ENCODE measurements at regions not wholly inside any gene's neighbourhood (a gene's known extent, or its start where the extent isn't known, plus 50 kb on each side); places are given as distances from the start of the nearest gene placed in this dataset.

DNA sequence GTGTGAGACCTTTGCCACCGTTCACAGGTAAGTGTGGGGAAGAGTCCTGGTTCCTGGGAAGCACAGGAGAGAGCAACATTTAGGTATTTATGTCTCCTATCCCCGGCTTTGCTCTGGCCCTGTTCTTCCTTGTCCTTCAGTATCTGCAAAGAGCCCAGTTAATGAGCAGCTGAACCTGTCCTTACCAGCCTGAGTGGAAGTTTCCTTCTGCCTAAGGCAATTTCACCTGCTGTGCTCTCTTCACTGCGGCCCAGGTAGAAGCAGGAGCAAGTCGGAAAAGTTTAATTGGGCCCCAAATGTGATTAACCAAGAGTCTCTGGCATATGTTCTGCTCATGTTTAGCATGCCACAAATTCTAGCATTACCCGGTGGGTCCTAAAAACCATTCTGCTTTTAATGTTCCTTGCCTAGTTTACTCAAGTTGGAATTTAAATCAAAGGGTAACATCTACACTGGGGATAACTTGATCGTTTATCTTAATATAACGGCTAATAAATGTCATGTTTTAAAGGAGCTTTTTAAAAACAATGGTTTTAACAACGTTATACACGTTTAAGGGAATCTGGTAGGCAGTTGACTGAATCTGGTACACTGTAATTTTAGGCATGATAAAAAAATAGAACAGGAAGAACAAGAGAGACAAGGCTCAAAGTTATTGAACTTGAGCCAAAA is 817.1 kb downstream of the TYW1 start:
- Histone ChIP-seq H3K4me1 (no peaks in the 10 kb centered on the region), H3K36me3 (no peaks in the 10 kb centered on the region), H3K9me3 (peaks cover 0 to 5% of the 10 kb centered on the region in 2 donors), H3K27me3 (no peaks in the 10 kb centered on the region), H3K4me3 (no peak overlapping the region), H3K27ac (no peak overlapping the region)
- TF ChIP-seq, protein P1, sequence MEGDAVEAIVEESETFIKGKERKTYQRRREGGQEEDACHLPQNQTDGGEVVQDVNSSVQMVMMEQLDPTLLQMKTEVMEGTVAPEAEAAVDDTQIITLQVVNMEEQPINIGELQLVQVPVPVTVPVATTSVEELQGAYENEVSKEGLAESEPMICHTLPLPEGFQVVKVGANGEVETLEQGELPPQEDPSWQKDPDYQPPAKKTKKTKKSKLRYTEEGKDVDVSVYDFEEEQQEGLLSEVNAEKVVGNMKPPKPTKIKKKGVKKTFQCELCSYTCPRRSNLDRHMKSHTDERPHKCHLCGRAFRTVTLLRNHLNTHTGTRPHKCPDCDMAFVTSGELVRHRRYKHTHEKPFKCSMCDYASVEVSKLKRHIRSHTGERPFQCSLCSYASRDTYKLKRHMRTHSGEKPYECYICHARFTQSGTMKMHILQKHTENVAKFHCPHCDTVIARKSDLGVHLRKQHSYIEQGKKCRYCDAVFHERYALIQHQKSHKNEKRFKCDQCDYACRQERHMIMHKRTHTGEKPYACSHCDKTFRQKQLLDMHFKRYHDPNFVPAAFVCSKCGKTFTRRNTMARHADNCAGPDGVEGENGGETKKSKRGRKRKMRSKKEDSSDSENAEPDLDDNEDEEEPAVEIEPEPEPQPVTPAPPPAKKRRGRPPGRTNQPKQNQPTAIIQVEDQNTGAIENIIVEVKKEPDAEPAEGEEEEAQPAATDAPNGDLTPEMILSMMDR (IDR thresholded peaks at IDR 0.05): no peak
- DNase-seq (ENCODE audit: low spot score in 2 of 2): no peak
- intact Hi-C loops (cut with DNase I): no loop called here

DNA sequence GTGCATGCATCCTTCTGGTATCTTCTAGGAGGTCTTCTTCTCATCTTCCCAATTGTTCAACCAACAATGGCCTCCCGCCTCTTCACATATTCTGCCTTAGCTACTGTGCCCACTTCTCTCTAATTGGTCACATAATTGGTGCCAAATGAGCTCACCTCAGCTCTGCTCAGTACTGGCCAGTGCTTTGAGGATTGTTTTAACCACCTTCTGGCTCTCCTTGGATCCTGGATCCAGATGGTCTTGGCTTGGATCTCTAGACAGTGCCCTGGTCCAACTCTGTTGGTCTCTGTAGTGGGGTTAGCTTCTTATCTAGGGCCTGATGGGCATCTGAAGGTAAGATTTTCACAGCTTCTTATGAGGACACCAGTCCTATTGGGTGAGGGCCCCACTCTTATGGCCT is 820.8 kb downstream of the TYW1 start:
- no peak overlapping the region for H3K4me3 ChIP-seq
- intact Hi-C loops (cut with DNase I): no loop called here
- DNase-seq (ENCODE audit: low spot score in 2 of 2): no peak
- peaks cover 0 to 5% of the 10 kb centered on the region in 2 donors for H3K9me3 ChIP-seq
- no peaks in the 10 kb centered on the region for H3K4me1 ChIP-seq
- no peaks in the 10 kb centered on the region for H3K36me3 ChIP-seq
- TF ChIP-seq, protein P1 (IDR thresholded peaks at IDR 0.05): no peak
- no peaks in the 10 kb centered on the region for H3K27me3 ChIP-seq
- no peak overlapping the region for H3K27ac ChIP-seq

DNA sequence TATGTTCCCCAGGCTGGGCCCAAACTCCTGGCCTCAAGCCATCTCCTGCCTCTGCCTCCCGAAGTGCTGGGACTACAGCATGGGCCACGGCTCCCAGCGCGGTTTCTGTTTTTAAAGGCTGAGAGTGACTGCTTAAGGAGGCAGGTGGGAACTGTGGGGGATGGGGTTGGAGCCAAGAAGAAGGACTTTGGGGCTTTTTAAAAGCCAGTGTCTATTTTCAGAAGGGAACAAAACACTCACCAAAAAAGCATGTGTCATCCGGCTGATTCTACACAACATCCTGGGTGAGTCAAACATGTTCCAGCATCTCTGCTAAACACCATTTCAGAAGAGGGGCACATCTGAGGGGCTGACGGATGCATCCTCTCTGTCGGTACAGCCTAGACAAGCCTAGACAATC is 824.5 kb downstream of the TYW1 start:
- Histone ChIP-seq H3K9me3 (peaks cover 0 to 5% of the 10 kb centered on the region in 2 donors), H3K27me3 (no peaks in the 10 kb centered on the region), H3K36me3 (no peaks in the 10 kb centered on the region), H3K4me1 (no peaks in the 10 kb centered on the region), H3K4me3 (no peak overlapping the region), H3K27ac (no peak overlapping the region)
- TF ChIP-seq, protein P1 (IDR thresholded peaks at IDR 0.05): no peak
- intact Hi-C loops (cut with DNase I): no loop called here
- no peak for DNase-seq (ENCODE audit: low spot score in 2 of 2)

DNA sequence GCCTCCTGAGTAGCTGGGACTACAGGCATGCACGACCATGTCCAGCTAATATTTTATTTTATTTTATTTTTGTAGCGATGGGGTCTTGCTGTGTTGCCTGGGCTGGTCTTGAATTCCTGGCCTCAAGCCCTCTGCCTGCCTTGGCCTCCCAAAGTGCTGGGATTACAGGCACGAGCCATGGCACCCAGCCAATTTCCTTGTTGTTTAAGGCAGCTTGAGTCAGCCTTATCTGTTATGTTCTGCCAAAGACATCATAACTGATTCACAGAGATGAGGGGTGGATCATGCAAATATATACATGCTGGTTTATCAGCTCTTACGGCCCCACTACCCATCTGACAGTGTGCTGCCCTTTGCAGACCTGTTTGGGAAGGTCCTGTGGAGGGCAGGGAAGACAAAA is 826.7 kb downstream of the TYW1 start:
- H3K27ac ChIP-seq: no peak overlapping the region
- TF ChIP-seq, protein P1 (IDR thresholded peaks at IDR 0.05): no peak
- H3K9me3 ChIP-seq: no peaks in the 10 kb centered on the region
- no peak overlapping the region for H3K4me3 ChIP-seq
- H3K36me3 ChIP-seq: no peaks in the 10 kb centered on the region
- intact Hi-C loops (cut with DNase I): no loop called here
- no peaks in the 10 kb centered on the region for H3K27me3 ChIP-seq
- DNase-seq (ENCODE audit: low spot score in 2 of 2): no peak
- no peaks in the 10 kb centered on the region for H3K4me1 ChIP-seq

DNA sequence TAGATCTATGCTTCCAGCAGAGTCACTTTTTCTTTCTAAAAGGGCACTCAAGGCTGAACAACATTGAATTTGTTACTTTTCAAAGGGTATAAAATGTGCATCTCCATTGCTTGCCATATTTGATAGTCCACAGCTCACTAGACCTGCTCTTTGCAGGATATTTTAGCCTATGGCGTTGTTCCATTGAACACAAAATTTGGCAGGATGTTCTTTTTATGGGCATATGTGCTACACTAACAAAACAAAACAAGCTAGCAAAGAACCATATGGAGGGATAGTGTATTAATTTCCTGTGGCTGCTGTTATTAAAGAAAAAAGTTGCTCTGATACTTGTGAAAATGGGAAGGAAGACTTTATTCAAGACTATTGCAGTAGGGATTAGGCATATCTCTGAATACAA is 828.7 kb downstream of the TYW1 start:
- Histone ChIP-seq H3K4me1 (no peaks in the 10 kb centered on the region), H3K27ac (no peak overlapping the region), H3K27me3 (no peaks in the 10 kb centered on the region), H3K36me3 (no peaks in the 10 kb centered on the region), H3K9me3 (no peaks in the 10 kb centered on the region), H3K4me3 (no peak overlapping the region)
- DNase-seq (ENCODE audit: low spot score in 2 of 2): no peak
- TF ChIP-seq, protein P1 (IDR thresholded peaks at IDR 0.05): no peak
- intact Hi-C loops (cut with DNase I): no loop called here

DNA sequence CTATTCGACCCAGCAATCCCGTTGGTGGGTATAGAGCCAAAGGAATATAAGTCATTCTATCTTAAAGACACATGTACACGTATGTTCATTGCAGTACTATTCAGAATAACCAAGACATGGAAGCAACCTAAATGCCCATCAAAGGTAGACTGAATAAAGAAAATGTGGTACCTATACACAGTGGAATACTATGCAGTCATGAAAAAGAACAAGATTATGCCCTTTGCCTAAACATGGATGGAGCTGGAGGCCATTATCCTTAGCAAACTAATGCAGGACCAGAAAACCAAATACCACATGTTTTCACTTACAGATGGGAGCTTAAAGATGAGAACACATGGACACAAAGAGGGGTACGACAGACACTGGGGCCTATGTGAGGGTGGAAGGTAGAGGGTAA is 845.3 kb downstream of the TYW1 start:
- Histone ChIP-seq H3K9me3 (no peaks in the 10 kb centered on the region), H3K36me3 (no peaks in the 10 kb centered on the region), H3K4me1 (no peaks in the 10 kb centered on the region), H3K27me3 (no peaks in the 10 kb centered on the region), H3K4me3 (no peak overlapping the region), H3K27ac (no peak overlapping the region)
- TF ChIP-seq, protein P1 (IDR thresholded peaks at IDR 0.05): no peak
- intact Hi-C loops (cut with DNase I): no loop called here
- DNase-seq (ENCODE audit: low spot score in 2 of 2): no peak
